HG03097 (cell line): ENCODE measurements at regions not wholly inside any gene's neighbourhood (a gene's known extent, or its start where the extent isn't known, plus 50 kb on each side); places are given as distances from the start of the nearest gene placed in this dataset.

Experiments
- ATAC-seq: cut with Tn5 transposase; IDR thresholded peaks from one replicate; pipeline ENCODE4 v1.9.1; 2021; ENCODE audit not compliant: unreplicated experiment, low FRiP score

DNA sequence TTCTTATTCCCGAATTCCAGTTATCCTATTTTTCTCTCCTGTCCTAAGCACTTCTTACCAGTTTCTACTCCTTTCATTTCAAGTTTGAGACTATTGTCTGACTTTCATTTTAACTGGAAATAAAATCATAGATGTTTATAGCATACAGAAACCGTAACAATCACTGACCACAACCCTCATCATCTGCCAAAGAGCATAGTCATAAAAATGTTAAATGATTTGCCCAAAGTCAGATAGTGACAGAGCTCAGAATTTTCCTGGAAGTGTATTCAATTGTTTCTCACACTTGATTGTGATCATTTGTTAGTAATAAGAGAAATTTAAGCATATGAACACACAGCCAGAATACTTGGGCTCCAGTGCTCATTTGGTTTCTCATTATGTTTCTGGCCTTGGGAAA, 250.5 kb upstream of the PCDH15 start:
- no peak for ATAC-seq

DNA sequence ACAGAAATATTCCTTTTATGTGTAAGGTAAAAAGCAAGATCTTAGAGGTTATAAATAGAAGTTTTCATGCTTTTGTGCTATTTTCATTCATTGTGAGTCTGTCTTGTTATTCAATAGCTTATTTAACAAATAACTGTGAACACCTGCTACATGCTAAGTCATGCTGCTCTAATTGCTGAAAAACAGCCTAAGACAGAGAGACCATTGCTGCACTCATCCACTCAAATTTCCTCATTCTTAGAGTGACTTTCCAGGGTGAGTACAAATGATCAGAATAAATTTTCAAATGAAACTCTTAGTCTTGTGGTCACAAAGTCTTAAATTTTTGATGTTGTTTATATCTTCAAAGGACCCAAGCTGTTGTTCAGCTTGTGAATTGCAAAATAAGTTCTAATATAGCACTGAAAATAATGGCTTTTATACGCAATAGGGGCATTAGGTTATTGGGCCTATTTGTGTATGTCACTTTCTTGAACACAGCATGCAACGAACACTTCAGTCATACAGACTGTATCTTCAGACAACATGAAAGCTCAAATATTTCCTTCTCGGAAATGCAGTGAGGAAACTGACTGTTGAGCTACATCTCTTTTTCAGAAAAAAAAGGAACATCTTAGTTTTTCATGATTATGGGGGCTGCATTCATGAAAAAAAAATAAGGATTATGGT, 247.9 kb upstream of the PCDH15 start:
- no peak for ATAC-seq

DNA sequence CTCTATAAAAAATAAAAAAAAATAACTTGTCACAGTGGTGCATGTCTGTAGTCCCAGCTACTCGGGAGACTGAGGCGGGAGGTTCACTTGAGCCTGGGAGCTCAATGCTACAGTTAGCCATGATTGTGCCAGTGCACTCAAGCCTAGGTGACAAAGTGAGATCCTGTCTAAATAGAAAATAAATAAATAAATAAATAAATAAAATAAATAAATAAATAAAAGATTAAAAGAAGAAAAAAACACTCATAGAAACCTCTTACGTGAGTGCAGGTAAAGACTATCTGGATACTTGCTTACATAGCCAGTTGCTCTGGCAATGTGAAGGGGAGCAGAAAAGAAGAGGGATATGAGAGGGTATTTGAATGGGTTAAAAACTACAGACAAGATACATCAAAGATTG, 242.5 kb upstream of the PCDH15 start:
- no peak for ATAC-seq

DNA sequence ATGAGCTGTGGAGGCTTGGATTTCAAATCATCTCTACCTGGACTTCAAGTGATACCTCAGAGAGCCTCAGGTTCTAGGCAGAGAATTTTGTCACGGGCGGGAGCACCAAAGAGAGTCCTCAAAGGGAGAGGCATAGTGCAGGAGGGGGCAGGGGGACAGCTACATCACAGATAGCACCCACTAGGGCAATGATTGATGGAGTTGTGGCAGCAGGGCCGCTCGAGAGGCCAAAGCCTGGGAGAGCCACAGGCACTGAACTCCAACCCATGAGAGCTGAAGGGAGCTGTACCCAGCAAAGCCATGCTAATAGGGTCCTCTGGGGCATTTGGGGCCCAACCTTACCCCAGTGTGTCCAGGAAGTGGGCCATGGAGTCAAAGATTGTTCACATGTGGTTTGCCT, 232.0 kb upstream of the PCDH15 start:
- ATAC-seq: no peak

DNA sequence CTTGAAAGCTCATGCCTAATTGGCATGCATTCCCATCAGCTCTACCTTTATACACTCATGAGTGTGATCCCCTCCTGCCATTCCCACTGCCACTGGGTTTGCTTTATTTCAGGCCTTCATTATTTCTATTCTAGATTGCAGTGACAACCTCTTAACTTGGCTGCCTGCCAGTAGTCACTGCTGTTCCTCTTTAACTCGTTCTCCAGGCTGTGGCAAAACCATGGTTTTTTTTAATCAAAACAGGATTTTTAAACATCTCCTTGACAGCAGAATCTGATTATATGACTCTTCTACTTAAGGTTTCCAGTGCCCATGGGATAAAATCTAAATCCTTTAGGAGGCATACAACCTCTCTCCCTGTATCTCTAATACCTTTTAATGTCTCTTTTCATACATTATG, 223.7 kb upstream of the PCDH15 start:
- no peak for ATAC-seq

DNA sequence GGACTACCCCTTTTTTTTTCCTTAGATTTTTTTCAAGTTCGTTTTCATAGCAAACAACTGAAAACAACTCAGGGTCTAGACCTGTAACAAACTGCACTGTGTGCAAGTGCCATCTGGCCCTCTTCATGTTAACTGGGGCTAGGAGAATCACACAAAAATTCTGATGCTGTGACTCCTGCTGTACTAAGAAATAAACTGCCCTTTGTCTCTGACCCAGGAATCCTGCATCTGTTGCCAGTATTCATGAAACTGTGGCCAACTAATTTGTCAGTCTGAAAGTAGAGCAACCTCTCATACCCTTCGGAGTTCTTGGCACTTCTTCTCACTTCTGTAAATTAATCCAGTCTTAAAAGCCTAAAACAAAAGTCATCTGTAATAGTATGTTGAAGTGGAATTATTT, 218.4 kb upstream of the PCDH15 start:
- ATAC-seq: no peak

DNA sequence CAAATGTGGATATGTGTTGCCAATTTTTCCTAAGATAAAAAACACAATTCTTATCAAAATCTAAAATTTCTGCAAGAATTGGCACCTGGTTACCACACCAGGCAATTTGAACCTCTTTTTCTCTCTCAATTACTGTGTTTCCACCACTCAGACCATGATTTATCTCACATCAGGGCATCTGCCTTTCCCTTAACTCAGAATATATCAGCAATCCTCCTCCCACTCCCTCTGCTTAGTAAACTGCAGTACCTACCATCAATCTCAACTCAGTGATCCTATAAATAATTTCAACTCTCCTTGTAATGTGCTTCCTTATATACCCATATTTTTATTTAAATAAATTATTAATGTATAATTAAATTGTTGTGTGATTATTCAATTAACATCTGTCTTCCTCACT, 212.3 kb upstream of the PCDH15 start:
- no peak for ATAC-seq

DNA sequence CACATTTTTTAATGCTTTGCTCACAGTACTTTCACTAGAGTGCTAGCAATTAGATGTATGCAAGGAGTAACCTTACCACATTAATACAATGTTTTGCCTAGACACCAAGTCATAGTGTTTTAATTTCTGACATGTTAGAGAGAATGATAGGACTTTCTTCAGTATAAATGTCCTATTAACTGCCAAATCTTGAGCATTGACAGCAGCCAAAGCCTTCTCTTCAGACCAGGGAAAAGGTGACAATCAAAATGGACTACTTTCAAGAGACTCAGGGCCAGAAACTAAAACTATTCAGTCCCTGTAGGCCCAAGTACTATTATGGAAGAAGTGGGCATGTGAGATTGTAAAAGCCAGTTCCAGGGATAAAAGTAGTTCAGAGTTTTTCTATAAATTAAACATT, 201.4 kb upstream of the PCDH15 start:
- no peak for ATAC-seq

DNA sequence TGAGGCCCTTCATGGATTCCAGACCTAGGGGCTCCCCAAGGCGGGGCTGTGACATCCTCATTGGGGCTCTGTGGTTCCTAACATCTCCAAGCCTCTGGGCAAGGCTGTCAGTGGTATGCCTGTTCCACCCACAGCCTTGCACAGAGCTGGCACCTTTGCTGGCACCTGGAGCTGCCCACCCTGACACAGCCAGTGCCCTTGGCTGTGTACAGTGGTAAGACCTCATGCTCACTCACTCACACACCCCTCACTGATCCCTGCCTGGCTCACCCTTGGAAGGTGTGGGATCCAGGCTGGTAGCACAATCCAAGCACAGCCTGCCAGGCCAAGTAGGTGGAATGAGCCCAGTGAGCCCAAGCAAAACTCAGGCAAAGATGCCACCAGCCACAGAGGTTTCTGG, 200.4 kb upstream of the PCDH15 start:
- no peak for ATAC-seq

DNA sequence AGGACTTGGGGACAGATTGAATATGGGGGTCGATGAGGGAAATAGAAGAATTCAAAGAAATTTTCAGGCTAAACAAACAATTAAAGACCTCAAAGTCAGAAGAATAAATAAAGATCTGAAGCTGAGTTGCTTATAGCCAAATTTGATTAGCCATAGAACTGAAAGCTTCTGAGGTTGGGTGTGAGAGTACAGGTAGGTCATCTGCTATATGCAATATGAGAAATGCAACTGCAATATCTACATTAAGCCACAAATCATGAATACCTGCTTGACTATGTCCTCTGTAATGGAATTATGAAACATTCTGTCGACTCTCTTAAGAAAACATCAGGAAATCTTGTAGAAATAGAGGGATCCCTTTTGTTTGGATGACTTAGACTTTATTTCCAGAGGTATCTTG, 192.1 kb upstream of the PCDH15 start:
- no peak for ATAC-seq

DNA sequence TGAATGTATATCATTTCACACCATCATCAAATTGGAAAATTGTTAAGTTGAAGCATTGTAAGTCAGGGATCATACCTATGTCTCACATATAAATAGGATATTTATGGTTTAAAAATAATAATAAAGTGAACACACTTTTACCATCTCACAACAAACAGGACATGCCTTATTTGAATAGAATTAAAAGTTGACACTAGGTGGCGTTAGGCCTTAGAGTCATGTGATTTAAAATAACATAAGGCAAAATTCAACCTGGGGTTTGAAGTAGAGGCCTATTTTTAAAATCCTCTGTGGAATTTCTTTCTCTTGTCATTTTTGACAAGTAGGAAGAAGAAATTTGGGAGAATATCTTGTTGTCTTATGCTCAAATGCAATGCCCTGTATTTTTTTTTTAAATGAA, 184.7 kb upstream of the PCDH15 start:
- no peak for ATAC-seq

DNA sequence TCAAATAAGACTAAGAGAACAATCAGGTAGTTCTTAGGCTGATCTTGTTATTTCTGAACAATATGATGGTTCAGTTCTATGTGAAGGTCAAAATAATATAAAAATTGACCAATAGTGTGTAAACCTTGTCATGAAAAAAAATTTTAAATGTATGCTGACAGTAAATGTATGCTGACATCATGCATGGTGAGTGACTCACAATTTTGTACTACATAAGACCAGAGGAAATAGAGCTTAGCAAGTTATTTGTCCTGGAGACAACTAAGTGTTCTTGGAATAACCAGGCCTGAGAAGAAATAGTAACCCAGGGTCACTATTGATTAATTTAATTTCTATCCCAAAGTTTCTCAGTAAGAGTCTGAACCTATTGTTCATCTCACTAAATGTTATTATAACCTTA, 182.2 kb upstream of the PCDH15 start:
- no peak for ATAC-seq

DNA sequence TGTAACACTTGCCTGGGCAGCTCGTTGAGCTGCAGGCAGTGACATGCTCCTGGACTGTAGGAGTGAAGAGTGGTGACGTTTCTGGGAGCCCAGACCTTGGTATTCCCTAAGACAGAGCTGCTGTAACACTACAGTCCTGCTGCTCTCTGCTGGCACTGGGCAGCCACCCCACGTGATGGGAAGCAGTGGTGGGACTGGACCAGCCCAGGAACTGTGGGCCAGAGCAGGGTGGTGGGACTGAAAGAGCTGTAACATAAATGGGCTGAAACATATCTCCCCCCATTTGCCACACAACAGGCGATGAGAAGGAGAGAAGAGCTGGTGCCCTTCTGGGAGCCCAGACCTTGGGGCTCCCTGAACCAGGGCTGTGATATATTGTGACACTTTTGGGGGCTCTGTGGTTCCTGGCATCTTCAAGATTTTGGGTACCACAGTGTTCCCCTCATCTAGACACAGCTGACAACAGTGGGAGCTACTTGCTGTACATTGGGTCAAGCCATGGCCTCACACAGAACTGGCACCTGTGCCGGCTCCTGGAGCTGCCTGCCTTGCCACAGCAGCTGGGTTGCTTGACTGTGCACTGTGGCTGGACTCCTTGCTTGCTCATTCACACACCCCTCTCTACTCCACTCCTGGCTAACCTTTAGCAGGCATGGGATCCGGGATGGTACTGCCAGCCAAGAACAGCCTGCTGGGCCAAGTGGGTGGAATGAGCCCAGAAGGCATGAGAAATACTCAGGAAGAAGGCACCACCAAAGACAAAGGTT, 161.3 kb upstream of the PCDH15 start:
- ATAC-seq: no peak

DNA sequence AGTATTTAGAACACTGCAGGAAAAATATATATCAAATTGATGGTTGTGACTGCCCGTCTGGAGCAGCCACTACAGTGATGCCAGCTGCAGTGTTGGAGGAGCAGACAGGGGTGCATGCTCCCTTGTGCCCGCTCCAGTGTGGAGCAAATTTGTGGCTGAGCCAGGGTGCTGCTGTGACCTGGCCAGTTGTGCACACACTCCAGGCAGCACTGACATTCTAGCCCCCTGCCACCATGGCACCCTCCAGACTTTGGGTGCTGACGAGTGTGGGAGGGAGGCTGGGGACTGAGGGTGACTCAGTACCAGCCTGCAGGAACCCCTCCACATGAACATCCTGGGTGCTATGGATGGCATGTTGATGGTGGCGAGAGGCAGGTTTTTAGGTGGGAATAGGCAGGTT, 160.0 kb upstream of the PCDH15 start:
- no peak for ATAC-seq

DNA sequence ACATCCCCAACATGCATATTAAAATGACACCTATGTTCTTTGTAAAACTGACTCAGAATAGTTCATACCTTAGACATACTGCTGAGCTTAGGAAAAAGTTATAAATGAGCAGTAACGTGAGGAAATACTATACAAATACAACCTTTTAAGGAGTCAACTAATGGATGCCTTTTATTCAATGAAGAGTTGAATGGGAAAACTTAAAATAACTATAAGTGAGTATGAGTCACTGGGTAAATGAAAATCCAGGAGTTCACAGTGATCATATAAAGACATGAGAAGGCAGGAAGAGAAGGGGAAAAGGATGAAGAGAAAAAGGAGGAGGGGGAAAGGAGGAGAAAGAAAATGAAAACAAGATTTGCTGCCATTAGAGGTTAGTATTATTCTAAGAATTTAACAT, 157.8 kb upstream of the PCDH15 start:
- no peak for ATAC-seq

DNA sequence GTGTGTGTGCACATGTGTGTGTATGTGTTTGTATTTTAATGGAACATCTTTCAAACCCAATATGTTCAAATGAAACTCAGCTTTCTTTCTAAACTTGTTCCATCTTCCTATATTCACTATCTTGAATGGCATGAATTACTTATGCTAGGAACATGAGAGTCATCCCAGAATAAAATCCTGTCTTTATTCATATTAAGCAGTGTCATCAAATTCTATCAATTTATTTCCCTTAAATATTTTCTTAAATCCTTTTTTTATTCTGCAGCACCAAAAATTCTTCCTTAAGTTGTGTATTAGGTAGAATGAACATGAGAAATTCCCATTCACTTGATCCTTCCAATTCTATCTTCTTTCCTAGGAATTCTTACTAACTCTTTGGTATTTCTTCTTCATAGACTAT, 146.6 kb upstream of the PCDH15 start:
- ATAC-seq: no peak

DNA sequence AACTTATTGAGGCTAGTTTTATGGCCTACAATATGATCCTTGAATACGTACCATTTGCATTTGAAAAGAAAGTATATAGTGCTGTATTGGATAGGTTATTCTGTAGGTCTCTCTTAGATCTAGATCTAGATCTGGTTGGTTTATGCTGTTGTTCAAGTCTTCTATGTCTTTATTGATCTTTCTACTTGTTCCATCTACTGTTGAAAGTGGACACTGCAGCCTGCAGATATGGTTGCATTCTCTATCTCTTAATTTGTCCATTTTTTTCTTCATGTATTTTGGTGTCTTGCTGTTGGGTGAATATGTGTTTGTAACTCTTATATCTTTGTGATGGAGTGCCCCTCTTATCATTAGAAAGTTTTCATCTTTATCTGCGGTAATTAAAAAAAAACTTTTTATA, 139.4 kb upstream of the PCDH15 start:
- no peak for ATAC-seq

DNA sequence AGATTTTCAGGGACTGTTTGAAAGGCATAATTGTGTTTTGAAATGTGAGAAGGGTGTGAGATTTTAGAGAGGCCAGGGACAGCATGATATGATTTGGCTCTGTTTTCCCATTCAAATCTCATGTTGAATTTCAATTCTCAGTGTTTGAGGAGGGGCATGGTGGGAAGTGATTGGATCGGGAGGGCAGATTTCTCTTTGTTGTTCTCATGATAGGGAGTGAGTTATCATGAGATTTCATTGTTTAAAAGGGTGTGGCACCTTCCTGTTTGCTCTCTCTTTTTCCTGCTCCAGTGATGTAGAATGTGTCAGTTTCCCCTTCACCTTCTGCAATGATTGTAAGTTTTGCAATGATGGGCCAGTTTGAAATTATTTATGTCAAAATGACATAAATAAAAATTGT, 113.0 kb upstream of the PCDH15 start:
- no peak for ATAC-seq

DNA sequence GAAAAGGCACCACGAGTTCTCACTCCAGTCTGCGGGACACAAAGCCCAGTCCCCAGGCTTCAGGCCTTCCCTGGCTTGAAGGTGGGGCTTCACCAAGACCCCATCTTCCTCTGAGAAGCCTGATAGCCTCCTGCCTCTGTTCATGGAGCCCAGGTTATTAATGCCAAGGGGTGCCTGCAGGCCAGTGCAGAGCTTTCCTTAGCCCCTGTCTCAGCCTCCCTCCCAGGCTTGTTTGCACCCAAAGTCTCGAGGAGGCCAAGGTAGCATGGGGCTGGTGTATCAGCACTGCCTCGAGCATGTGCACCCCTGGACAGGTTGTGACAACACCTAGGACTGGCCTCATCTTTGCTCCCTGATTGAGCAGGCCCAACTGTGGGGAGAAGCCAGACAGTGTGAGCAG, 108.1 kb upstream of the PCDH15 start:
- ATAC-seq: no peak

DNA sequence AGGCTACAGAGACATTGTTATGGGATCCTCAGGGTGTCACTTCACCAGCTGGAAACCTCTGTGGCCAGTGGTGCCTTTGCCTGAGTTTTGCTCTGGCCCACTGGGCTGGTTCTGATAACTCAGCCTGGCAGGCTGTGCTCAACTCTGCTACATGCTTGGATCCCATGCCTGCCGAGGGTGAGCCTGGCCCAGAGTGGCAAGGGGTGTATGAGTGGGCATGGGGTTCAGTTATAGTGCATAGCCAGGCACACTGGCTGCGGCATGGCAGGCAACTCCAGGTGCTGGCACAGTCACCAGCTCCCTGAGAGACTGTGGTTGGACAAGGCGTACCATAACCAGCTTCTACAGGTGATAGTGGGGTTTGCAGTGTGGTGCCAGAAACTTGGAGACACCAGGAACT, 107.0 kb upstream of the PCDH15 start:
- ATAC-seq: no peak

DNA sequence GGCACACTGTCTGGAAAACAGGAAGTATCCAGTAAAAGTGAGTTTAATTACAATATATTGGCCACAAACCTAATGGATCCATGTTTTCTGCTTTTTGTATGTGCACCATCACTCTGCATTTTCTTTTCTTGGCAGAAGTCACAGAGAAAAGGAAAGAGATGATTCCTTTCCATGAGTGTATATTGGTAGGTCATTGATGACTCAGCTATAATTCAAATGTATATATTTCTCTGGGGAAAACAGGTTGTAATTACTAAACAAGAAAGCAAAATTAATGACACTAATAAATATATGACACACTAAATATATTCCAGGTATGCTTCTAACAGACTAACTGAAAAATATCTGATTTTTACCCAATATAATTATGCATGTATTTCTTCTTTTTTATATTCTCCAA, 105.9 kb upstream of the PCDH15 start:
- ATAC-seq: no peak

DNA sequence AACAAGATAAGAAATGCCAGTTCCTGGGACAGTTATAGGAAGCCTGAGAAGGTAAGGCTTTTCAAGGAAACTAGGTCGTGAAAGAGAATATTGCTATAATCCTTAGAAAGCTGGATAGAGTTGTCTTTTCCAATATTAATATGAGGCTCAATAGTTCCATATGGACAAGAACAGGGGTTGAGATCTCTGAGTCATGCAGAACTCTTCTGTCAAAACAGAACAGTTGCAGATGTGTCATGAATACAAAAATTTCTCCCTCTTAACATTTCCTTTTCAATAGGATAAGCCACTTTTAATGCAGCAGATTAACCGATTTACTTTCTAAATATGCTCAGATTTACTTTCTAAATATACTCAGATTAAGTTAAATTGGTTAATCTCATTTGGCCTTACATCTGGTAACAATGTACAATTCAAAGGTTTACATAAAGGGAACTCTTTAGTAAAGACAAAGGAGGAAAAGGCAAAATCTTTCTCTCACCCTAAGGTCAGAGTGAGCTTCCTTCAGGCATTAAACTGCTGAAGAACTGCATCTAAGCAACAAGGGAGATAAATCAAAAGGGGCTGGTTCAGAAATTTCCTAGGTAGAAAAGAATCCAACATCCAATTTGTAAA, 104.7 kb upstream of the PCDH15 start:
- no peak for ATAC-seq
